ENCODE measurements at regions not wholly inside any gene's neighbourhood (a gene's known extent, or its start where the extent isn't known, plus 50 kb on each side); places are given as distances from the start of the nearest gene placed in this dataset.

- TF ChIP-seq, protein P1, sequence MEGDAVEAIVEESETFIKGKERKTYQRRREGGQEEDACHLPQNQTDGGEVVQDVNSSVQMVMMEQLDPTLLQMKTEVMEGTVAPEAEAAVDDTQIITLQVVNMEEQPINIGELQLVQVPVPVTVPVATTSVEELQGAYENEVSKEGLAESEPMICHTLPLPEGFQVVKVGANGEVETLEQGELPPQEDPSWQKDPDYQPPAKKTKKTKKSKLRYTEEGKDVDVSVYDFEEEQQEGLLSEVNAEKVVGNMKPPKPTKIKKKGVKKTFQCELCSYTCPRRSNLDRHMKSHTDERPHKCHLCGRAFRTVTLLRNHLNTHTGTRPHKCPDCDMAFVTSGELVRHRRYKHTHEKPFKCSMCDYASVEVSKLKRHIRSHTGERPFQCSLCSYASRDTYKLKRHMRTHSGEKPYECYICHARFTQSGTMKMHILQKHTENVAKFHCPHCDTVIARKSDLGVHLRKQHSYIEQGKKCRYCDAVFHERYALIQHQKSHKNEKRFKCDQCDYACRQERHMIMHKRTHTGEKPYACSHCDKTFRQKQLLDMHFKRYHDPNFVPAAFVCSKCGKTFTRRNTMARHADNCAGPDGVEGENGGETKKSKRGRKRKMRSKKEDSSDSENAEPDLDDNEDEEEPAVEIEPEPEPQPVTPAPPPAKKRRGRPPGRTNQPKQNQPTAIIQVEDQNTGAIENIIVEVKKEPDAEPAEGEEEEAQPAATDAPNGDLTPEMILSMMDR (IDR thresholded peaks at IDR 0.05) = no peak
- TF ChIP-seq POLR2AphosphoS5 (IDR thresholded peaks at IDR 0.05) = no peak
- TF ChIP-seq POLR2A (IDR thresholded peaks at IDR 0.05; ENCODE audit: low read depth) = no peak
- TF ChIP-seq EP300 (IDR thresholded peaks at IDR 0.05) = no peak
- DNase-seq (ENCODE audit: extremely low spot score) = no peak
- WGBS = 80% methylated on average over 8 of the region's 8 CpGs
- H3K27me3 ChIP-seq = peaks cover 0 to 20% (median 0%) of the 10 kb centered on the region in 4 donors
- H3K27ac ChIP-seq (replicated peaks in 1 of 4) = no peak overlapping the region
- no peaks in the 10 kb centered on the region for H3K4me1 ChIP-seq
- no peak overlapping the region for H3K4me3 ChIP-seq
- intact Hi-C loops (cut with DNase I) = no loop called here
- H3K36me3 ChIP-seq = no peaks in the 10 kb centered on the region
- no peaks in the 10 kb centered on the region for H3K9me3 ChIP-seq
Measured at GRCh38 chr20:24388828-24389380, 80.5 kb upstream of the SYNDIG1 start.

DNA sequence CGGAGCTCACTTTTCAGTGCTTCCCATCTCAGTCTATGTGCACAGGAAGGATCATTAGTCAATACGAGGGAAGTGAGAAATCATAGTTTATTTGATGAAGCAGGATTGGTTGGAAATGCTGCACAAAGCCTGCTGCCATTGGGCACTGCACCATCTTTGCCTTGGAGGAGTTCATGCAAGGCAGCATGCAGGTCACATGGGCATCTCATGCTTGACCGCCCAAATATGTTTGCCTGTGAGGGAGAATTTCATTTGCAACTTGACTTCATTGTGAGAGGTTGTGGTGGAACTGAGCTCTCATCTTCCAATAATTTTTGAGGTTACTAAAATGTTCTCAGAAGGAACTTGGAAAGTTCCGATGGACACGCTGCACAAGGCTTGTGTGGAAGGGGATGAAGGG lies 83.9 kb upstream of the SYNDIG1 start:
- DNase-seq (ENCODE audit: extremely low spot score) = no peak
- Histone ChIP-seq H3K27ac (replicated peaks in 1 of 4) (no peak overlapping the region), H3K9me3 (no peaks in the 10 kb centered on the region), H3K27me3 (peaks cover 0 to 5% (median 0%) of the 10 kb centered on the region in 4 donors), H3K4me1 (peaks cover 0 to 8% (median 0%) of the 10 kb centered on the region in 4 donors), H3K36me3 (no peaks in the 10 kb centered on the region), H3K4me3 (no peak overlapping the region)
- WGBS = 83% methylated on average over 5 of the region's 5 CpGs
- TF ChIP-seq EP300 (IDR thresholded peaks at IDR 0.05) (no peak), POLR2A (IDR thresholded peaks at IDR 0.05; ENCODE audit: low read depth) (no peak), POLR2AphosphoS5 (IDR thresholded peaks at IDR 0.05) (no peak)
- TF ChIP-seq, protein P1 (IDR thresholded peaks at IDR 0.05) = no peak
- intact Hi-C loops (cut with DNase I) = no loop called here

GRCh38 chr20:24384865-24385264 lies 84.6 kb upstream of the SYNDIG1 start:
- Histone ChIP-seq H3K27me3 (peaks cover 0 to 5% (median 0%) of the 10 kb centered on the region in 4 donors), H3K4me3 (no peak overlapping the region), H3K4me1 (peaks cover 0 to 8% (median 0%) of the 10 kb centered on the region in 4 donors), H3K36me3 (no peaks in the 10 kb centered on the region), H3K27ac (replicated peaks in 1 of 4) (no peak overlapping the region), H3K9me3 (no peaks in the 10 kb centered on the region)
- DNase-seq (ENCODE audit: extremely low spot score) = no peak
- intact Hi-C loops (cut with DNase I) = no loop called here
- TF ChIP-seq EP300 (IDR thresholded peaks at IDR 0.05) (no peak), POLR2AphosphoS5 (IDR thresholded peaks at IDR 0.05) (no peak), POLR2A (IDR thresholded peaks at IDR 0.05; ENCODE audit: low read depth) (no peak)
- TF ChIP-seq, protein P1 (IDR thresholded peaks at IDR 0.05) = no peak
- WGBS = 95% methylated on average over 5 of the region's 5 CpGs

DNA sequence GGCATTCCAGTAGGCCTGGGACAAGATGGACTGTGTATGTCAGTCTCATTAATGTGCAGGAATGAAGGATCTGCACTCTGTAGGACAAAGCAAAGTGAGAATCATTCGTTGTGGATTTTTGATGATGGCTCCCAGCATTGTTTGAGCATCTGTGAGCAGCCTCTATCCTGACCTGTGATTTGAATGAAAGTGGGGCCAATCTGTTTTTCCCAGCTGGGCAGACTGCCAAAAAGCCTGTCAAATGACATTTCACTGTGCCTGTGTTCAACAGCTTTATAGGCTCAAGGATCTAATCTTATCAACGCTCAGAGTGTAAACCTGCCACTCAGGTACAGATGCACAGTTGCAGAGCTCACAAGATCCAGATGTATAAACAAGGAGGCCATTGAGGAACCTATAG lies 86.7 kb upstream of the SYNDIG1 start:
- Histone ChIP-seq H3K27ac (replicated peaks in 1 of 4) (no peak overlapping the region), H3K36me3 (no peaks in the 10 kb centered on the region), H3K4me3 (no peak overlapping the region), H3K4me1 (peaks cover 0 to 11% (median 0%) of the 10 kb centered on the region in 4 donors), H3K9me3 (no peaks in the 10 kb centered on the region), H3K27me3 (no peaks in the 10 kb centered on the region)
- WGBS = 31% methylated on average over 2 of the region's 2 CpGs
- intact Hi-C loops (cut with DNase I) = no loop called here
- TF ChIP-seq POLR2A (IDR thresholded peaks at IDR 0.05; ENCODE audit: low read depth) = no peak
- TF ChIP-seq, protein P1 (IDR thresholded peaks at IDR 0.05) = no peak
- peak; percentile 83 for DNase-seq (ENCODE audit: extremely low spot score)

- H3K9me3 ChIP-seq = no peaks in the 10 kb centered on the region
- intact Hi-C loops (cut with DNase I) = no loop called here
- H3K27ac ChIP-seq (replicated peaks in 1 of 4) = no peak overlapping the region
- TF ChIP-seq EP300 (IDR thresholded peaks at IDR 0.05) (no peak), POLR2A (IDR thresholded peaks at IDR 0.05; ENCODE audit: low read depth) (no peak), POLR2AphosphoS5 (IDR thresholded peaks at IDR 0.05) (no peak)
- TF ChIP-seq, protein P1 (IDR thresholded peaks at IDR 0.05) = no peak
- WGBS = 40% methylated on average over 7 of the region's 7 CpGs
- no peaks in the 10 kb centered on the region for H3K27me3 ChIP-seq
- H3K36me3 ChIP-seq = no peaks in the 10 kb centered on the region
- H3K4me1 ChIP-seq = peaks cover 0 to 11% (median 0%) of the 10 kb centered on the region in 4 donors
- no peak overlapping the region for H3K4me3 ChIP-seq
- peak; percentile 77 for DNase-seq (ENCODE audit: extremely low spot score)
Measured at GRCh38 chr20:24382331-24382730, 87.1 kb upstream of the SYNDIG1 start.
